Heart right ventricle (tissue), 16 donors: ENCODE measurements at regions not wholly inside any gene's neighbourhood (a gene's known extent, or its start where the extent isn't known, plus 50 kb on each side); places are given as distances from the start of the nearest gene placed in this dataset.

ENCODE experiments used
- ATAC-seq, 8 donors: fragments of 200-7000 bp; cut with Tn5 transposase; one replicate each; pipeline ENCODE4 v1.9.1; 2020; ENCODE audit warnings: mild to moderate bottlenecking in 8 of 8, moderate library complexity in 8 of 8, moderate number of reproducible peaks in 1 of 8
- DNase-seq, 2 donors: peaks; one replicate each; pipeline ENCODE4 v3.0.0-alpha.2; 2020
- H3K27ac ChIP-seq, 10 donors: fragments of 200-600 bp; sonication (generic) in 2 of 10; one replicate each; pipeline versions ENCODE4 v1.5.0 to v1.8.0; 2020 to 2022; ENCODE audit warnings: mild to moderate bottlenecking in 3 of 10
- H3K27me3 ChIP-seq, 7 donors: fragments of 200-600 bp; one replicate each; pipeline ENCODE4 v1.8.0; 2021 to 2022; ENCODE audit warnings: mild to moderate bottlenecking in 2 of 7
- H3K36me3 ChIP-seq, 9 donors: fragments of 200-600 bp; sonication (generic) in 1 of 9; one replicate each; pipeline versions ENCODE4 v1.5.0 to v1.8.0; 2020 to 2022; ENCODE audit warnings: mild to moderate bottlenecking in 2 of 9
- H3K4me1 ChIP-seq, 9 donors: fragments of 200-600 bp; sonication (generic) in 1 of 9; one replicate each; pipeline versions ENCODE4 v1.5.0 to v1.8.0; 2020 to 2022; ENCODE audit warnings: mild to moderate bottlenecking in 4 of 9
- H3K4me3 ChIP-seq, 10 donors: fragments of 200-600 bp; sonication (generic) in 2 of 10; one replicate each; pipeline versions ENCODE4 v1.5.0 to v1.8.0; 2020 to 2022; ENCODE audit warnings: mild to moderate bottlenecking in 7 of 10, moderate library complexity in 2 of 10
- H3K9me3 ChIP-seq, 11 donors: fragments of 200-600 bp in 10 of 11; sonication (generic) in 2 of 11; one replicate each; pipeline versions ENCODE4 v1.5.0 to v1.8.0; 2013 to 2022; ENCODE audit warnings: mild to moderate bottlenecking in 2 of 11, control low read depth in 1 of 11, moderate library complexity in 1 of 11
- CTCF ChIP-seq, 9 donors: fragments of 200-600 bp; sonication (generic) in 2 of 9; IDR thresholded peaks; one replicate each; pipeline versions ENCODE4 v1.5.0 to v1.8.0; 2021 to 2022; ENCODE audit warnings: antibody characterized with exemption in 9 of 9, mild to moderate bottlenecking in 5 of 9, moderate library complexity in 1 of 9
- WGBS, 2 donors: extraction: QIAGEN DNeasy Blood & Tissue Kit; methylation state at CpG; one replicate each; pipeline ENCODE4 v1.1.7; 2013; ENCODE audit warnings: inconsistent platforms in 1 of 2; 5-methylcytosine and 5-hydroxymethylcytosine counted together
- intact Hi-C, 10 donors: fragments of 100-400 bp; cut with DNase I; formaldehyde crosslinking; loops; one replicate each; pipeline versions ENCODE4 v1.11.1 to v1.14.2; 2022
- donor health status: Arrhythmogenic right ventricular cardiomyopathy.
- donor health status: ischemic (EF 13 %, LVEDD 7.1; RV severe dilation, severe dysfunction).
- donor health status: healthy with polysubstance abuse.
- donor health status: DM: no; HTN: yes; CAD: no.
- donor health status: DM: no; HTN: no; CAD: no.
- donor health status: ischemic (EF 25% LVEDD 6.9; RV normal size, moderate dysfunction).
- donor health status: ischemic (EF 25% LVEDD 5.7; RV mildly dilated, moderate dysfunction).
- donor health status: healthy.
- donor health status: DM: yes; HTN: yes; CAD: no.
- donor health status: Ischemic cardiomyopathy.
- donor health status: ischemic (EF 35%, LVEDD 5.7; RV mildly dilated, moderate dysfunction).
- donor health status: nonischemic (EF 11% LVEDD 7.7; RV severe dilation, severe dysfunction).
- donor health status: DM: yes; HTN: yes; CAD: no.
- donor health status: PGD.
- donor health status: ischemic (EF 29% LVEDD 5.4; RV normal size, mild dysfunction).
- donor health status: nonischemic (EF 23%, LVEDD 6.1; RV moderate dilation, normal function).

DNA sequence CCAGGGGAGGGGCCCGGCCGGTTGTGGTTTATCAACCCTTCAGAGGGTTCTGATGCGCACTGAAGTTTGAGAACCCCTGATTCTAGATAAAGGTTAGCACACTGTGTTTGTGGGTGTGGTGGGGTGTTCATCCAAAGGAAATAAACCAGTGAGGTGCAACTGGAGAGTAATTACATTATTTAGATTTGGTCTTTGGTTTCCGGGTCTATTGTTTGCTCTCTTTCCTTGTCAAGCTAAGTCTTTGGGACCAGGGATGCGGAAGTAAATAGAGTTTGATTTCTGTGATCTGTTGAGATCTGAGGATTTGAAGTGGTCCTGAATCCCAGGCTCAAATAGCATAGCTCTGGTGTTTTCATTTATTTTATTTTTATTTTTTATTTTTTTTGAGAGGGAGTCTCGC, 50.5 kb upstream of the CLMP start:
- no peak for ATAC-seq
- 94 to 95% methylated on average over 6 of the region's 6 CpGs for WGBS, 2 donors
- Histone ChIP-seq H3K27me3 (peaks cover 0 to 18% (median 6%) of the 10 kb centered on the region in 7 donors), H3K4me3 (no peak overlapping the region), H3K36me3 (no peaks in the 10 kb centered on the region), H3K9me3 (no peaks in the 10 kb centered on the region), H3K27ac (no peak overlapping the region), H3K4me1 (peaks cover 0 to 10% (median 4%) of the 10 kb centered on the region in 9 donors)
- no peak for DNase-seq
- TF ChIP-seq CTCF (IDR thresholded peaks at IDR 0.05), result no peak
- intact Hi-C loops, result loop anchor here in 2 of 10 donors (5.0 kb wide), 2 partner anchors 133 to 138 kb away; no protein-coding TSS in a partner anchor
